Ovary (tissue), 7 donors: ENCODE measurements at regions not wholly inside any gene's neighbourhood (a gene's known extent, or its start where the extent isn't known, plus 50 kb on each side); places are given as distances from the start of the nearest gene placed in this dataset.

Source experiments
- DNase-seq, 5 donors: peaks; one replicate each; pipeline ENCODE4 v3.0.0-alpha.2; 2019 to 2020
- H3K27ac ChIP-seq, 2 donors: fragments of 200-600 bp; one replicate each; pipeline versions ENCODE4 v1.5.1 to v1.8.0; 2019 to 2022
- H3K27me3 ChIP-seq: fragments of 200-600 bp; one replicate; pipeline ENCODE4 v1.8.0; 2022
- H3K36me3 ChIP-seq: fragments of 200-600 bp; sonication (generic); one replicate; pipeline ENCODE4 v1.5.1; 2019
- H3K4me1 ChIP-seq: one replicate; pipeline ENCODE4 v1.8.1; 2013; ENCODE audit warnings: mild to moderate bottlenecking, moderate library complexity; ENCODE audit not compliant: insufficient read depth
- H3K4me3 ChIP-seq: fragments of 200-600 bp; sonication (generic); one replicate; pipeline ENCODE4 v1.5.1; 2017
- H3K9me3 ChIP-seq, 2 donors: fragments of 200-600 bp in 1 of 2; sonication (generic) in 1 of 2; one replicate each; pipeline versions ENCODE4 v1.5.1 to v1.8.1; 2013 to 2019; ENCODE audit warnings: mild to moderate bottlenecking in 1 of 2, moderate library complexity in 1 of 2
- CTCF ChIP-seq, 3 donors: fragments of 450-650 bp in 2 of 3; fragments of 200-600 bp in 1 of 3; IDR thresholded peaks; one replicate each; pipeline versions ENCODE4 v1.5.1 to v1.8.0; 2016 to 2022; ENCODE audit warnings: antibody characterized with exemption in 3 of 3, mild to moderate bottlenecking in 1 of 3
- EP300 ChIP-seq: sonication (generic); formaldehyde crosslinking; IDR thresholded peaks from one replicate; pipeline ENCODE4 v1.6.1; 2017; ENCODE audit warnings: antibody characterized with exemption
- POLR2A ChIP-seq: fragments of 450-650 bp; IDR thresholded peaks from one replicate; pipeline ENCODE4 v1.6.1; 2017; ENCODE audit warnings: antibody characterized with exemption, mild to moderate bottlenecking, moderate library complexity
- WGBS, 3 donors: extraction: QIAGEN DNeasy Blood & Tissue Kit in 1 of 3; methylation state at CpG; one replicate each; pipeline versions ENCODE4 v1.1.5 to v1.1.7; 2013 to 2017; 5-methylcytosine and 5-hydroxymethylcytosine counted together
- intact Hi-C, 4 donors: fragments of 100-400 bp; cut with DNase I; formaldehyde crosslinking; loops; one replicate each; pipeline versions ENCODE4 v1.11.0 to v1.15.1; 2022 to 2023
- donor health status: DM: no; HTN: no; CAD: no; lungs with moderate emphysema.
- donor health status: DM: no; HTN: no; CAD: no.
- donor health status: Bipolar disorder and iron deficiency.
- donor health status: DM: no; HTN: no; CAD: no.
- donor health status: DM: yes; HTN: yes; CAD: no.

DNA sequence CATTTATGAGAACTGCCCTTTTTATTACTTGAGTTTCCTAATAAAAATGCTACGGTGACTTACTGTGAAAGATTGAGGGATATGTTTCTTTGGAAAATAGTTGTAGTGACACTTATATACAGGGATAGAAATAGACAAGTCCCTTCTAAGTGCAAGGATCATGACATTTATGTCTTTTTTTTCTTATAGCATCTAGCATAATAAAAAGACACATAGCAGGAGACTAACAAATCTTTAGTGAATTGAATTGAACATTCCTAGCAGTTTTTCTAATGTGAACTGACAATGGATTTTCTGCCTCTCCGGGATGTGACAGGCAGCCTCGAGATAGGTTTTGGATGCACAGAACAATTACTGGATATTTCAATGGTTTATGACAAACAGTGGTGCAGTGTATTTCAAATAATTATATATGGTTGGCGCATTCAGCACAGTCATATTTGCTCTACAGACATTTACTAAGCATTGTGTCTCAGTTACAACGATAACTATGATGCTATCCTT is 562.8 kb downstream of the ADCYAP1 start:
- no peak for TF ChIP-seq CTCF (IDR thresholded peaks at IDR 0.05)
- no peak for TF ChIP-seq POLR2A
- no peak for TF ChIP-seq EP300
- intact Hi-C loops = no loop called here
- no peaks in the 10 kb centered on the region for H3K27me3 ChIP-seq
- no peaks in the 10 kb centered on the region for H3K9me3 ChIP-seq
- no peaks in the 10 kb centered on the region for H3K36me3 ChIP-seq
- no peaks in the 10 kb centered on the region for H3K4me1 ChIP-seq
- WGBS, 3 donors = 64 to 75% (median 69%) methylated on average over 5 of the region's 5 CpGs
- H3K4me3 ChIP-seq = no peak overlapping the region
- DNase-seq = no peak
- H3K27ac ChIP-seq = no peak overlapping the region

- 64 to 72% (median 70%) methylated on average over 2 of the region's 2 CpGs for WGBS, 3 donors
- H3K4me1 ChIP-seq = no peaks in the 10 kb centered on the region
- H3K27ac ChIP-seq = no peak overlapping the region
- DNase-seq = no peak
- no peaks in the 10 kb centered on the region for H3K27me3 ChIP-seq
- no peaks in the 10 kb centered on the region for H3K9me3 ChIP-seq
- no peaks in the 10 kb centered on the region for H3K36me3 ChIP-seq
- intact Hi-C loops = no loop called here
- no peak overlapping the region for H3K4me3 ChIP-seq
- TF ChIP-seq EP300 (no peak), POLR2A (no peak), CTCF (IDR thresholded peaks at IDR 0.05) (no peak)
Observed at GRCh38 chr18:1468550-1468949, 563.9 kb downstream of the ADCYAP1 start.

DNA sequence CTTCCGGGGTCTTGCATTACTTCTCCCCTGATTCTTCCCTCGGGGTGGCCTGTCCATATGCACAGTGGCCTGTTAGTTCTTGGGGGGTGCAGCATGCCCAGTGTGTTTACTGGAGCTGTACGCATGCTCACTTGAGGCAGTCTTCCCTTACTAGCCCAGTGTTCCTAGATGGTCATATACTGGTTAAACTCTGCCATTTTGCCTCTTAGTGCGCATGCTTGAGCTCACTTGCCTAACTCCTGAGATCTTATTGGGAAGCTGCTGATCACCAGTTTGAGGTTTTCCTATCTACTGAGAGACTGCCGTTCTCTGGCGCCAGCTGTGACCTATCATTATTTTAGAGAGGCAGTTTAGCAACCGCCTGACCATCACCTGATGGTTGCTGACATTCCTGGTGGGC is 571.2 kb downstream of the ADCYAP1 start:
- H3K4me3 ChIP-seq = no peak overlapping the region
- H3K36me3 ChIP-seq = no peaks in the 10 kb centered on the region
- H3K27me3 ChIP-seq = no peaks in the 10 kb centered on the region
- no peak for DNase-seq
- H3K4me1 ChIP-seq = no peaks in the 10 kb centered on the region
- no peak overlapping the region for H3K27ac ChIP-seq
- 80 to 85% (median 81%) methylated on average over 7 of the region's 7 CpGs for WGBS, 3 donors
- H3K9me3 ChIP-seq = no peaks in the 10 kb centered on the region
- no peak for TF ChIP-seq POLR2A
- TF ChIP-seq EP300 = no peak
- no peak for TF ChIP-seq CTCF (IDR thresholded peaks at IDR 0.05)
- intact Hi-C loops = no loop called here

GRCh38 chr18:1480309-1480708 is 575.6 kb downstream of the ADCYAP1 start:
- no peak for DNase-seq
- no peak for TF ChIP-seq CTCF (IDR thresholded peaks at IDR 0.05)
- no peak overlapping the region for H3K27ac ChIP-seq
- no peaks in the 10 kb centered on the region for H3K4me1 ChIP-seq
- 8 to 15% (median 11%) methylated on average over 2 of the region's 2 CpGs for WGBS, 3 donors
- no peaks in the 10 kb centered on the region for H3K9me3 ChIP-seq
- intact Hi-C loops = no loop called here
- no peaks in the 10 kb centered on the region for H3K27me3 ChIP-seq
- no peaks in the 10 kb centered on the region for H3K36me3 ChIP-seq
- H3K4me3 ChIP-seq = no peak overlapping the region

GRCh38 chr18:1481577-1481976 is 576.9 kb downstream of the ADCYAP1 start:
- no peaks in the 10 kb centered on the region for H3K4me1 ChIP-seq
- no peaks in the 10 kb centered on the region for H3K9me3 ChIP-seq
- no peak overlapping the region for H3K27ac ChIP-seq
- DNase-seq = no peak
- no peaks in the 10 kb centered on the region for H3K36me3 ChIP-seq
- no peak for TF ChIP-seq POLR2A
- no peak for TF ChIP-seq CTCF (IDR thresholded peaks at IDR 0.05)
- no peak for TF ChIP-seq EP300
- WGBS, 3 donors = 52 to 71% (median 63%) methylated on average over 1 of the region's 1 CpG
- H3K27me3 ChIP-seq = no peaks in the 10 kb centered on the region
- intact Hi-C loops = no loop called here
- H3K4me3 ChIP-seq = no peak overlapping the region
